ENCODE measurements at regions not wholly inside any gene's neighbourhood (a gene's known extent, or its start where the extent isn't known, plus 50 kb on each side); places are given as distances from the start of the nearest gene placed in this dataset.
A peak's percentile ranks its signal among the peaks of the same experiment; 100 is the strongest.
"Not testable (repeated sequence)": the region's sequence is repeated elsewhere in the genome, so short reads cannot be mapped to it uniquely, and the experiment has no call there.

- WGBS (ENCODE audit: insufficient coverage): 92% methylated on average over 3 of the region's 3 CpGs
- H3K36me3 Mint-ChIP-seq; H3K4me3 ChIP-seq (ENCODE audit: low read length); H3K4me3 Mint-ChIP-seq; H3K27me3 Mint-ChIP-seq (ENCODE audit: low read depth in 2 of 2); H3K9me3 ChIP-seq (ENCODE audit: control insufficient read depth, insufficient read depth, low read length); H3K27me3 ChIP-seq (ENCODE audit: control insufficient read depth, insufficient read depth, low read length); H3K36me3 ChIP-seq (ENCODE audit: control insufficient read depth, insufficient read depth, low read length); ATAC-seq; DNase-seq; H3K4me1 ChIP-seq (ENCODE audit: control insufficient read depth, insufficient read depth, low read length); intact Hi-C loops (cut with micrococcal nuclease); H3K27ac Mint-ChIP-seq; H3K9me3 Mint-ChIP-seq; H3K27ac ChIP-seq (ENCODE audit: low read length); H3K4me1 Mint-ChIP-seq: not testable (repeated sequence)
Measured at GRCh38 chr16:32120779-32121178, 132.3 kb upstream of the TP53TG3D start.

- H3K4me3 ChIP-seq (ENCODE audit: low read length); H3K27ac Mint-ChIP-seq; H3K36me3 Mint-ChIP-seq; H3K27me3 ChIP-seq (ENCODE audit: control insufficient read depth, insufficient read depth, low read length); H3K36me3 ChIP-seq (ENCODE audit: control insufficient read depth, insufficient read depth, low read length); H3K4me1 ChIP-seq (ENCODE audit: control insufficient read depth, insufficient read depth, low read length); H3K4me1 Mint-ChIP-seq; ATAC-seq; DNase-seq; intact Hi-C loops (cut with micrococcal nuclease); H3K27ac ChIP-seq (ENCODE audit: low read length); H3K9me3 ChIP-seq (ENCODE audit: control insufficient read depth, insufficient read depth, low read length); H3K4me3 Mint-ChIP-seq; H3K9me3 Mint-ChIP-seq; H3K27me3 Mint-ChIP-seq (ENCODE audit: low read depth in 2 of 2): not testable (repeated sequence)
- WGBS (ENCODE audit: insufficient coverage): 100% methylated on average over 2 of the region's 2 CpGs
Measured at GRCh38 chr16:32121273-32121900, 131.7 kb upstream of the TP53TG3D start.

GRCh38 chr16:32152434-32152833 lies 100.7 kb upstream of the TP53TG3D start:
- WGBS (ENCODE audit: insufficient coverage): no CpG with 5 or more reads among the region's 8 CpGs
- ATAC-seq; H3K36me3 Mint-ChIP-seq; H3K36me3 ChIP-seq (ENCODE audit: control insufficient read depth, insufficient read depth, low read length); H3K4me1 ChIP-seq (ENCODE audit: control insufficient read depth, insufficient read depth, low read length); H3K27ac Mint-ChIP-seq; H3K4me3 ChIP-seq (ENCODE audit: low read length); H3K27me3 Mint-ChIP-seq (ENCODE audit: low read depth in 2 of 2); DNase-seq; intact Hi-C loops (cut with micrococcal nuclease); H3K4me1 Mint-ChIP-seq; H3K9me3 ChIP-seq (ENCODE audit: control insufficient read depth, insufficient read depth, low read length); H3K27ac ChIP-seq (ENCODE audit: low read length); H3K27me3 ChIP-seq (ENCODE audit: control insufficient read depth, insufficient read depth, low read length); H3K4me3 Mint-ChIP-seq; H3K9me3 Mint-ChIP-seq: not testable (repeated sequence)

GRCh38 chr16:32187918-32188669 lies 65.0 kb upstream of the TP53TG3D start:
- H3K36me3 Mint-ChIP-seq; H3K4me1 Mint-ChIP-seq; H3K36me3 ChIP-seq (ENCODE audit: control insufficient read depth, insufficient read depth, low read length); intact Hi-C loops (cut with micrococcal nuclease); H3K9me3 ChIP-seq (ENCODE audit: control insufficient read depth, insufficient read depth, low read length); H3K4me1 ChIP-seq (ENCODE audit: control insufficient read depth, insufficient read depth, low read length); DNase-seq; H3K4me3 Mint-ChIP-seq; H3K27ac ChIP-seq (ENCODE audit: low read length); H3K27me3 Mint-ChIP-seq (ENCODE audit: low read depth in 2 of 2); H3K9me3 Mint-ChIP-seq; H3K27ac Mint-ChIP-seq; H3K27me3 ChIP-seq (ENCODE audit: control insufficient read depth, insufficient read depth, low read length); H3K4me3 ChIP-seq (ENCODE audit: low read length): not testable (repeated sequence)
- ATAC-seq: peak in 1 of 3 donors; percentile 59
- WGBS (ENCODE audit: insufficient coverage): no CpG with 5 or more reads among the region's 61 CpGs

- H3K9me3 ChIP-seq (ENCODE audit: control insufficient read depth, insufficient read depth, low read length); H3K36me3 Mint-ChIP-seq; H3K27me3 Mint-ChIP-seq (ENCODE audit: low read depth in 2 of 2); ATAC-seq; H3K4me1 ChIP-seq (ENCODE audit: control insufficient read depth, insufficient read depth, low read length); H3K4me3 Mint-ChIP-seq; H3K4me1 Mint-ChIP-seq; intact Hi-C loops (cut with micrococcal nuclease); H3K27ac Mint-ChIP-seq; H3K36me3 ChIP-seq (ENCODE audit: control insufficient read depth, insufficient read depth, low read length); H3K27ac ChIP-seq (ENCODE audit: low read length); H3K9me3 Mint-ChIP-seq; H3K27me3 ChIP-seq (ENCODE audit: control insufficient read depth, insufficient read depth, low read length); H3K4me3 ChIP-seq (ENCODE audit: low read length); DNase-seq: not testable (repeated sequence)
- 45% methylated on average over 15 of the region's 36 CpGs for WGBS (ENCODE audit: insufficient coverage)
Measured at GRCh38 chr16:32202585-32202984, 50.5 kb upstream of the TP53TG3D start.
